Keratinocyte (primary cell): ENCODE measurements at regions not wholly inside any gene's neighbourhood (a gene's known extent, or its start where the extent isn't known, plus 50 kb on each side); places are given as distances from the start of the nearest gene placed in this dataset.

Experiments used
- EZH2 ChIP-seq: IDR thresholded peaks from one replicate; pipeline ENCODE4 v1.6.1; 2012; ENCODE audit warnings: inconsistent platforms, mild to moderate bottlenecking, low read length, moderate library complexity
- TF ChIP-seq, protein P1 (sequence below), 3 experiments: IDR thresholded peaks in 1 of 3; conservative IDR thresholded peaks in 1 of 3; optimal IDR thresholded peaks in 1 of 3; 2 replicates in 2 of 3; 3 replicates in 1 of 3; pipeline versions ENCODE3 to v1.5.1; 2011; ENCODE audit warnings: low read length in 3 of 3, mild to moderate bottlenecking in 3 of 3, moderate library complexity in 2 of 3, control low read depth in 1 of 3, inconsistent platforms in 1 of 3; ENCODE audit not compliant: insufficient read depth in 2 of 3; ENCODE audit errors: extremely low read depth in 1 of 3

DNA sequence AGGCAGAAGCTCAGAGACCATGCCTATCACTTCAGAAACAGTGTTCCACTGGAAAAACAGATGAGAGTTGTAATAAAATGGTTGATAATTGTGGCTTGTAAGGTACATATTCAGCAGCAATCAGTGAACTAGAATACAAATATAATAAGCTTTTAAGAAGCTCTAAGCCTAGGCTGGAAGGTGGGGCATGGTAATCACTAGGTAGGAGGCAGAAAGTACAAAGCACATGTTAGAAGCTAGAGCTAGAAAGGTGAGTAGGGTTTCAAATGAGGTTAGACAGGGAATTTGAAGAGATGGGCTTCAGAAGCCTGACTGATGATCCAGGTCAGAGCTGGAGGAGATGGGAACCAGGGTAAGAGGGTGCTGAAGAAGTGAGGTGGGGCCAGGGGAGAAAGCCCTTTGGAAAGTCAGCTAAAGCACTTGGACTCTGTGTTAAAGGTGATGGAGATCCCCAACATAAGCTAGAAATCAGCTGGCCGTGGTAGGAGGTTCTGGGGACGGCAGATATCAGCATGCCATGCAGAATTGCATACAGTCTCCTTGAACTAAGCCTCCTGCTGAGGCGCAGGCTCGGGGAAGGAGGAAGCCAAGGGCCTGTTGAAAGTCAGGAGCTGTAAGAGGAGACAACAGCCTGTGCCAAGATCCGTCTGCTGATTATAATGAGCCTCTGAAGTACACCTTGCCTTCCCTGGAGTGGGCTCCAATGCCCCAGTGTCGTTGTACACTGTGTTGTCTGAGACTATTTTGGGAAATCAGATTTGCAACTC is 659.4 kb downstream of the BCL11B start:
- TF ChIP-seq, protein P1, sequence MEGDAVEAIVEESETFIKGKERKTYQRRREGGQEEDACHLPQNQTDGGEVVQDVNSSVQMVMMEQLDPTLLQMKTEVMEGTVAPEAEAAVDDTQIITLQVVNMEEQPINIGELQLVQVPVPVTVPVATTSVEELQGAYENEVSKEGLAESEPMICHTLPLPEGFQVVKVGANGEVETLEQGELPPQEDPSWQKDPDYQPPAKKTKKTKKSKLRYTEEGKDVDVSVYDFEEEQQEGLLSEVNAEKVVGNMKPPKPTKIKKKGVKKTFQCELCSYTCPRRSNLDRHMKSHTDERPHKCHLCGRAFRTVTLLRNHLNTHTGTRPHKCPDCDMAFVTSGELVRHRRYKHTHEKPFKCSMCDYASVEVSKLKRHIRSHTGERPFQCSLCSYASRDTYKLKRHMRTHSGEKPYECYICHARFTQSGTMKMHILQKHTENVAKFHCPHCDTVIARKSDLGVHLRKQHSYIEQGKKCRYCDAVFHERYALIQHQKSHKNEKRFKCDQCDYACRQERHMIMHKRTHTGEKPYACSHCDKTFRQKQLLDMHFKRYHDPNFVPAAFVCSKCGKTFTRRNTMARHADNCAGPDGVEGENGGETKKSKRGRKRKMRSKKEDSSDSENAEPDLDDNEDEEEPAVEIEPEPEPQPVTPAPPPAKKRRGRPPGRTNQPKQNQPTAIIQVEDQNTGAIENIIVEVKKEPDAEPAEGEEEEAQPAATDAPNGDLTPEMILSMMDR (optimal IDR thresholded peaks at IDR 0.05 in 1 of 3, IDR thresholded peaks at IDR 0.05 in 1 of 3, conservative IDR thresholded peaks at IDR 0.05 in 1 of 3; ENCODE audit: extremely low read depth in 1 of 3, insufficient read depth in 2 of 3, low read length in 3 of 3) = no peak
- no peak for TF ChIP-seq EZH2
